NCI-H2227 treated with DMSO at 0.1 percent for 48 hours (cell line): ENCODE measurements at regions not wholly inside any gene's neighbourhood (a gene's known extent, or its start where the extent isn't known, plus 50 kb on each side); places are given as distances from the start of the nearest gene placed in this dataset.

Experiments
- DNase-seq: peaks from one replicate; lab custom pipeline; 2025; lab: John Stamatoyannopoulos, UW

GRCh38 chr12:61502179-61502578, 758.0 kb upstream of the USP15 start:
- no peak for DNase-seq

- DNase-seq = no peak
Measured at GRCh38 chr12:61504396-61505080, 755.7 kb upstream of the USP15 start.

- DNase-seq = no peak
Measured at GRCh38 chr12:61513499-61513898, 746.7 kb upstream of the USP15 start.

- no peak for DNase-seq
Measured at GRCh38 chr12:61514016-61514415, 746.2 kb upstream of the USP15 start.

- no peak for DNase-seq
Measured at GRCh38 chr12:61521258-61521657, 738.9 kb upstream of the USP15 start.

- no peak for DNase-seq
Measured at GRCh38 chr12:61523276-61523992, 736.8 kb upstream of the USP15 start.

- no peak for DNase-seq
Measured at GRCh38 chr12:61524851-61525250, 735.4 kb upstream of the USP15 start.

- no peak for DNase-seq
Measured at GRCh38 chr12:61525331-61525730, 734.9 kb upstream of the USP15 start.

- no peak for DNase-seq
Measured at GRCh38 chr12:61530456-61530855, 729.7 kb upstream of the USP15 start.

GRCh38 chr12:61531195-61531594, 729.0 kb upstream of the USP15 start:
- DNase-seq = no peak

GRCh38 chr12:61536117-61536516, 724.1 kb upstream of the USP15 start:
- no peak for DNase-seq

GRCh38 chr12:61536525-61536924, 723.7 kb upstream of the USP15 start:
- DNase-seq = no peak

- no peak for DNase-seq
Measured at GRCh38 chr12:61538951-61539350, 721.3 kb upstream of the USP15 start.

GRCh38 chr12:61542551-61542950, 717.7 kb upstream of the USP15 start:
- no peak for DNase-seq

GRCh38 chr12:61546296-61546695, 713.9 kb upstream of the USP15 start:
- DNase-seq = no peak

- no peak for DNase-seq
Measured at GRCh38 chr12:61553091-61553490, 707.1 kb upstream of the USP15 start.

- no peak for DNase-seq
Measured at GRCh38 chr12:61554268-61555008, 705.8 kb upstream of the USP15 start.

GRCh38 chr12:61563665-61564450, 696.3 kb upstream of the USP15 start:
- DNase-seq = no peak

GRCh38 chr12:61564466-61564865, 695.7 kb upstream of the USP15 start:
- no peak for DNase-seq

GRCh38 chr12:61566183-61566582, 694.0 kb upstream of the USP15 start:
- DNase-seq = no peak

- DNase-seq = no peak
Measured at GRCh38 chr12:61574339-61574738, 685.9 kb upstream of the USP15 start.

- DNase-seq = no peak
Measured at GRCh38 chr12:61584943-61585342, 675.3 kb upstream of the USP15 start.
